Osteoblast (primary cell): ENCODE measurements at regions not wholly inside any gene's neighbourhood (a gene's known extent, or its start where the extent isn't known, plus 50 kb on each side); places are given as distances from the start of the nearest gene placed in this dataset.

Experiments used
- DNase-seq: peaks from one replicate; pipeline ENCODE4 v3.0.0; 2011; ENCODE audit warnings: low spot score, mixed read lengths; ENCODE audit not compliant: insufficient read length; ENCODE audit errors: missing footprints
- H2AFZ ChIP-seq: 2 replicates; pipeline ENCODE4 v1.6.0; 2011; ENCODE audit warnings: mild to moderate bottlenecking, low read length
- H3K27ac ChIP-seq: 2 replicates; pipeline ENCODE4 v1.5.1; 2011; ENCODE audit warnings: mild to moderate bottlenecking, low read depth, low read length, moderate library complexity
- H3K27me3 ChIP-seq: 2 replicates; pipeline ENCODE4 v1.6.0; 2012; ENCODE audit warnings: mild to moderate bottlenecking, control low read depth, inconsistent platforms, low read length, moderate library complexity; ENCODE audit not compliant: insufficient read depth
- H3K36me3 ChIP-seq: 2 replicates; pipeline ENCODE4 v1.5.1; 2011; ENCODE audit warnings: mild to moderate bottlenecking, low read length, control low read depth, moderate library complexity; ENCODE audit not compliant: insufficient read depth
- H3K4me1 ChIP-seq: 2 replicates; pipeline ENCODE4 v1.5.1; 2011; ENCODE audit warnings: mild to moderate bottlenecking, low read length, control low read depth, moderate library complexity; ENCODE audit not compliant: insufficient read depth
- H3K4me2 ChIP-seq: 2 replicates; pipeline ENCODE4 v1.6.0; 2011; ENCODE audit warnings: mild to moderate bottlenecking, low read length; ENCODE audit not compliant: insufficient read depth
- H3K4me3 ChIP-seq: fragments of 200-600 bp; sonication (generic); 3 replicates; pipeline ENCODE4 v1.5.1; 2012; ENCODE audit warnings: mild to moderate bottlenecking, low read length, inconsistent platforms; ENCODE audit not compliant: insufficient read depth
- H3K79me2 ChIP-seq: 2 replicates; pipeline ENCODE4 v1.6.0; 2012; ENCODE audit warnings: mild to moderate bottlenecking, low read length, control low read depth, inconsistent platforms; ENCODE audit not compliant: insufficient read depth
- H3K9me3 ChIP-seq: 2 replicates; pipeline ENCODE4 v1.5.1; 2011; ENCODE audit warnings: low read depth, low read length, control low read depth
- H4K20me1 ChIP-seq: 2 replicates; pipeline ENCODE4 v1.6.0; 2012; ENCODE audit warnings: mild to moderate bottlenecking, low read length, control low read depth; ENCODE audit not compliant: insufficient read depth
- TF ChIP-seq, protein P1 (sequence below): IDR thresholded peaks from 2 replicates; pipeline ENCODE4 v1.5.1; 2011; ENCODE audit warnings: mild to moderate bottlenecking, low read depth, low read length, moderate library complexity; ENCODE audit errors: extremely low read depth

DNA sequence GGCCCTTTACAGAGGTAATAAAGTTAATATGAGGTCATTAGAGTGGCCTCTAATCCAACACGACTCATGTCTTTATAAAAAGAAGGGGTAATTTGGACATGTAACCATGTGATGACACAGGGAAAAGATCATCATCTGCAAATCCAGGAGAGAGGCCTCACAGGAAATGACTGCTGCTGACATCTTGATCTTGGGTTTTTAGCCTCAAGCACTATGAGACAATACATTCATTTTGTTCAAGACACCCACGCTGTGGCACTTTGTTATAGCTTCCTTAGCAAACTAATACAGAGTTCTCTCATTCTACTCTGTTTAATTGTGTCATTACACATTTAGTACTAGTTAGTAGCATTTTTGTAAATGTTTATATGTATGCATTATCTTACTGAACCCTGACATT is 64.0 kb upstream of the RUNX1 start:
- DNase-seq, result peak; percentile 66
- Histone ChIP-seq H3K4me3 (no peak overlapping the region), H3K27me3 (no peaks in the 10 kb centered on the region), H3K36me3 (no peaks in the 10 kb centered on the region), H3K79me2 (no peaks in the 10 kb centered on the region), H4K20me1 (no peaks in the 10 kb centered on the region), H3K27ac (no peak overlapping the region), H2AFZ (peak overlapping the region; percentile 34), H3K9me3 (no peaks in the 10 kb centered on the region), H3K4me1 (no peaks in the 10 kb centered on the region), H3K4me2 (no peak overlapping the region)
- TF ChIP-seq, protein P1, sequence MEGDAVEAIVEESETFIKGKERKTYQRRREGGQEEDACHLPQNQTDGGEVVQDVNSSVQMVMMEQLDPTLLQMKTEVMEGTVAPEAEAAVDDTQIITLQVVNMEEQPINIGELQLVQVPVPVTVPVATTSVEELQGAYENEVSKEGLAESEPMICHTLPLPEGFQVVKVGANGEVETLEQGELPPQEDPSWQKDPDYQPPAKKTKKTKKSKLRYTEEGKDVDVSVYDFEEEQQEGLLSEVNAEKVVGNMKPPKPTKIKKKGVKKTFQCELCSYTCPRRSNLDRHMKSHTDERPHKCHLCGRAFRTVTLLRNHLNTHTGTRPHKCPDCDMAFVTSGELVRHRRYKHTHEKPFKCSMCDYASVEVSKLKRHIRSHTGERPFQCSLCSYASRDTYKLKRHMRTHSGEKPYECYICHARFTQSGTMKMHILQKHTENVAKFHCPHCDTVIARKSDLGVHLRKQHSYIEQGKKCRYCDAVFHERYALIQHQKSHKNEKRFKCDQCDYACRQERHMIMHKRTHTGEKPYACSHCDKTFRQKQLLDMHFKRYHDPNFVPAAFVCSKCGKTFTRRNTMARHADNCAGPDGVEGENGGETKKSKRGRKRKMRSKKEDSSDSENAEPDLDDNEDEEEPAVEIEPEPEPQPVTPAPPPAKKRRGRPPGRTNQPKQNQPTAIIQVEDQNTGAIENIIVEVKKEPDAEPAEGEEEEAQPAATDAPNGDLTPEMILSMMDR, result no peak

DNA sequence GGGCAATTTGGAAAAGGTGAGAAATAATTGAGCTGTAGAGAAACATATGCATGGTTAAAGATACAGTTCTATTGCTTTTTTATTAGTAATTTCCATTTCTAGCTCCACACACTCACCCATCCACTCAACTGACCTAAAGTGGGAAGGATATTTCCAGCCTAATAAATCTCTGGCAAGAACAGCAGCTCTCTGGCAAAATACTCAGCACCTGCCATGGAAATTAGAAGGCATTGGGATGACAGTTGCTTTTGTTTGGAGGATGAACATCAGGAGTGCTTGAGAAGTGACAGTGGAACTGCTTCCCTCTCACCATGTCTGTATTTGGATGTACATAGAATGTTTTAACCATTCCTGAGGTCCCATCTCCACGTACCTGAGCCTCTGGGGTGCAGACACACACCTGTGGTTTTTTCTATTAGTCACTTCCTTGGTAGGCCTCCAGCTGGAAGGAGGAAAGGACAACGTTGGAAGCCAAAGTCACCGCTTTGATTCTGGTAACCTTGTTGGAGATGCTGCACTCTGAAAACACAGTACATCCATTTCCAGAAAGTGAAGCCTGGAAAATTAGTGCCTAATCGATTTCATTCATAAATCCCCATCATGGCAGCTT is 62.3 kb upstream of the RUNX1 start:
- Histone ChIP-seq H3K4me3 (no peak overlapping the region), H3K9me3 (no peaks in the 10 kb centered on the region), H3K36me3 (no peaks in the 10 kb centered on the region), H4K20me1 (no peaks in the 10 kb centered on the region), H3K79me2 (no peaks in the 10 kb centered on the region), H3K27ac (no peak overlapping the region), H3K4me1 (no peaks in the 10 kb centered on the region), H2AFZ (no peak overlapping the region), H3K4me2 (no peak overlapping the region), H3K27me3 (no peaks in the 10 kb centered on the region)
- no peak for DNase-seq
- TF ChIP-seq, protein P1, result no peak

DNA sequence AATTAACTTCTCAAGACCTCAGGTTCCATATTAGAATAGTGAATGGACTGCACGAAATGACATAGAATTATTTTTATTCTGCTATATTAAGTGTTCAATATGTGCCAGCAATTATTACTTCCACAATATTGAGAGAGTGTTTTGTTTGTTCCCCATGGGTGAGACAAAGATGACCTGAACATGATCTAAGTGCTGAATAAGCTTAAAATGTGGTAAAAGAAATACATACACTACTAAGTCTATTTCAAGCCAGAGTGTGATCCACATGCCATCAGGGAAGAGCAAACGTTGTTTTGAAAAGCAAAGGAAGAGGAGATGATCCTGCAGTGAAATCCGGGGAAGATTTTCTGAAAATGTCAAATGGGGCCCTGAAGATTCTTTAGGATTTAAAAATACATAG is 59.8 kb upstream of the RUNX1 start:
- Histone ChIP-seq H3K79me2 (no peaks in the 10 kb centered on the region), H3K27ac (no peak overlapping the region), H3K4me2 (no peak overlapping the region)

DNA sequence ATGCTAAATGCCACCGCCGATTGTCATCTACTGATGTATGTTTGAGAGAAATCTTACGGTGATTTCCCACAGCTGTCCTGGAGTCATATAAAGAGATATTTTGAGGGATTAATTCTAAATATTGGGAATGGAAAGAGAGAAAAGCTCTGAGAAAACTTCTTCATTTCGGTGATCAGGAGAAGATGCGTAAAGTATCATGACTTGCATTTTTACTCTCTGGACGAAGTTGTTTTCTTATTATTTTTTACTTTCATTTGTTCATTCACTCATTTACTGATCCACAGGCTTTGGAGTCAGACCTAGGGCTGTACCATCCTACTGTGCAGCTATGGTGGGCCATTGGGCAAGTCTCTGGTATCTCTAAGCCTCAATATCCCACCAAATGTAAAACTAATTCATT is 58.4 kb upstream of the RUNX1 start:
- Histone ChIP-seq H3K79me2 (no peaks in the 10 kb centered on the region), H3K4me1 (no peaks in the 10 kb centered on the region), H3K27ac (no peak overlapping the region), H3K4me3 (no peak overlapping the region), H2AFZ (no peak overlapping the region), H3K27me3 (no peaks in the 10 kb centered on the region), H3K9me3 (no peaks in the 10 kb centered on the region), H3K4me2 (no peak overlapping the region), H4K20me1 (no peaks in the 10 kb centered on the region), H3K36me3 (no peaks in the 10 kb centered on the region)
- no peak for DNase-seq
- TF ChIP-seq, protein P1, result no peak

More for the DNA sequence above, 59.8 kb upstream of the RUNX1 start:
- DNase-seq, result no peak
- no peak overlapping the region for H2AFZ ChIP-seq
- TF ChIP-seq, protein P1, result no peak
- no peaks in the 10 kb centered on the region for H3K4me1 ChIP-seq
- no peaks in the 10 kb centered on the region for H3K27me3 ChIP-seq
- no peak overlapping the region for H3K4me3 ChIP-seq
- H4K20me1 ChIP-seq, result no peaks in the 10 kb centered on the region
- no peaks in the 10 kb centered on the region for H3K36me3 ChIP-seq
- no peaks in the 10 kb centered on the region for H3K9me3 ChIP-seq
